HL-60 (cell line): ENCODE measurements at regions not wholly inside any gene's neighbourhood (a gene's known extent, or its start where the extent isn't known, plus 50 kb on each side); places are given as distances from the start of the nearest gene placed in this dataset.

Experiments
- CTCF ChIP-seq: IDR thresholded peaks from one replicate; pipeline ENCODE4 v1.5.1; 2011; ENCODE audit warnings: low read length, control low read depth, inconsistent platforms; ENCODE audit not compliant: insufficient read depth
- GABPA ChIP-seq: IDR thresholded peaks from 2 replicates; pipeline ENCODE4 v1.6.1; 2012; ENCODE audit warnings: low read depth
- POLR2AphosphoS5 ChIP-seq: IDR thresholded peaks from 2 replicates; pipeline ENCODE4 v1.6.1; 2012; ENCODE audit warnings: low read depth
- REST ChIP-seq: IDR thresholded peaks from 2 replicates; pipeline ENCODE4 v1.6.1; 2012; ENCODE audit warnings: low read depth; ENCODE audit not compliant: insufficient replicate concordance
- SPI1 ChIP-seq: IDR thresholded peaks from 2 replicates; pipeline ENCODE4 v1.6.1; 2012; ENCODE audit warnings: low read depth, mild to moderate bottlenecking, borderline replicate concordance

DNA sequence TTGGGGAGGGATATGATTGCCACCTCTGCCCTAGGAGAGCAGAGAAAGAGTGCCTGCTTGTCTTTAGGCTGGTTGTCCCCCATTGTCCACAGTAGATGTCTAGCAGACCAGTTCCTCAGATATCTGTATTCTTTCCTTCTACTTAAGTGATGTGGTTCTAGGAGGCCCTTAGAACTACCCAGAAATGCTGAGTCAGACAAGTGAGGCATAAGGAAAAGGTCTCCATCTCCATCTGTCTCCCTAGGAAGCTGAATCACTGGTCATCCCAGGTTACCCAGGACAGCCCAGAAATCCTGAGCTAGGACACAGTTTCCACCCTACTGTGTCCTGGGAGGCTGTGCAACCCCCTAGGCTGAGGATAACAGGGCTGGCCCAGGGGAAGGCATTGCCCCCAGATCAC is 93.4 kb upstream of the INHBA start:
- TF ChIP-seq CTCF = no peak
- TF ChIP-seq SPI1 = no peak
- no peak for TF ChIP-seq POLR2AphosphoS5
- TF ChIP-seq GABPA = no peak
- TF ChIP-seq REST = no peak
